T-helper 17 cell (primary cell): ENCODE measurements at regions not wholly inside any gene's neighbourhood (a gene's known extent, or its start where the extent isn't known, plus 50 kb on each side); places are given as distances from the start of the nearest gene placed in this dataset.
A peak's percentile ranks its signal among the peaks of the same experiment; 100 is the strongest.

Experiments used
- ATAC-seq: fragments of 150-1000 bp; cut with Tn5 transposase; 2 replicates; pipeline ENCODE4 v1.10.0; 2021; ENCODE audit warnings: mild to moderate bottlenecking, moderate library complexity
- DNase-seq, 3 donors: peaks; one replicate each; pipeline versions ENCODE4 v3.0.0 to v3.0.0-alpha.2; 2020 to 2021
- H3K9me3 ChIP-seq: one replicate; pipeline ENCODE4 v1.7.0; 2013; ENCODE audit warnings: low read length, mild to moderate bottlenecking; ENCODE audit not compliant: control insufficient read depth, poor library complexity, severe bottlenecking
- H3K27ac Mint-ChIP-seq: one replicate; pipeline ENCODE4 v1.8.0; 2022; ENCODE audit warnings: mild to moderate bottlenecking, moderate library complexity, mixed read lengths
- H3K27me3 Mint-ChIP-seq: one replicate; pipeline ENCODE4 v1.8.0; 2022; ENCODE audit warnings: mixed read lengths
- H3K36me3 Mint-ChIP-seq: one replicate; pipeline ENCODE4 v1.8.0; 2022; ENCODE audit warnings: low read depth, mixed read lengths
- H3K4me1 Mint-ChIP-seq: one replicate; pipeline ENCODE4 v1.8.0; 2022; ENCODE audit warnings: mild to moderate bottlenecking, mixed read lengths
- H3K4me3 Mint-ChIP-seq: one replicate; pipeline ENCODE4 v1.8.0; 2022; ENCODE audit warnings: mild to moderate bottlenecking, moderate library complexity, mixed read lengths

- peaks cover 23% of the 10 kb centered on the region for H3K27me3 Mint-ChIP-seq
- H3K36me3 Mint-ChIP-seq, result peaks cover 7% of the 10 kb centered on the region
- DNase-seq (no peak), ATAC-seq (no peak)
- no peaks in the 10 kb centered on the region for H3K9me3 ChIP-seq
- peaks cover 12% of the 10 kb centered on the region for H3K4me1 Mint-ChIP-seq
- no peak overlapping the region for H3K27ac Mint-ChIP-seq
- no peak overlapping the region for H3K4me3 Mint-ChIP-seq
Measured at GRCh38 chr1:108047085-108047484, 82.1 kb upstream of the VAV3 start.

- no peak for ATAC-seq
- DNase-seq, result no peak
- no peak overlapping the region for H3K4me3 Mint-ChIP-seq
- peaks cover 17% of the 10 kb centered on the region for H3K4me1 Mint-ChIP-seq
- H3K27me3 Mint-ChIP-seq, result peaks cover 23% of the 10 kb centered on the region
- H3K27ac Mint-ChIP-seq, result no peak overlapping the region
- H3K9me3 ChIP-seq, result no peaks in the 10 kb centered on the region
- H3K36me3 Mint-ChIP-seq, result peaks cover 7% of the 10 kb centered on the region
Measured at GRCh38 chr1:108046026-108046425, 81.0 kb upstream of the VAV3 start.

- no peak for DNase-seq
- H3K9me3 ChIP-seq, result no peaks in the 10 kb centered on the region
- H3K4me3 Mint-ChIP-seq, result no peak overlapping the region
- H3K27ac Mint-ChIP-seq, result no peak overlapping the region
- no peak for ATAC-seq
- peaks cover 17% of the 10 kb centered on the region for H3K4me1 Mint-ChIP-seq
- H3K27me3 Mint-ChIP-seq, result peaks cover 23% of the 10 kb centered on the region
- peaks cover 7% of the 10 kb centered on the region for H3K36me3 Mint-ChIP-seq
Measured at GRCh38 chr1:108045460-108045859, 80.5 kb upstream of the VAV3 start.

- Mint-ChIP-seq H3K4me3 (no peak overlapping the region), H3K27me3 (peaks cover 23% of the 10 kb centered on the region), H3K36me3 (peaks cover 7% of the 10 kb centered on the region), H3K27ac (no peak overlapping the region), H3K4me1 (peaks cover 8% of the 10 kb centered on the region)
- DNase-seq (no peak), ATAC-seq (no peak)
- no peaks in the 10 kb centered on the region for H3K9me3 ChIP-seq
Measured at GRCh38 chr1:108044318-108044717, 79.3 kb upstream of the VAV3 start.

- Mint-ChIP-seq H3K4me1 (peaks cover 8% of the 10 kb centered on the region), H3K4me3 (no peak overlapping the region), H3K27me3 (peaks cover 27% of the 10 kb centered on the region), H3K27ac (no peak overlapping the region), H3K36me3 (peaks cover 7% of the 10 kb centered on the region)
- H3K9me3 ChIP-seq, result no peaks in the 10 kb centered on the region
- DNase-seq, result no peak
- ATAC-seq, result peak; percentile 35
Measured at GRCh38 chr1:108043707-108044106, 78.7 kb upstream of the VAV3 start.

- Mint-ChIP-seq H3K27ac (no peak overlapping the region), H3K36me3 (peaks cover 7% of the 10 kb centered on the region), H3K4me1 (peaks cover 8% of the 10 kb centered on the region), H3K27me3 (peaks cover 23% of the 10 kb centered on the region), H3K4me3 (no peak overlapping the region)
- ATAC-seq (no peak), DNase-seq (no peak)
- no peaks in the 10 kb centered on the region for H3K9me3 ChIP-seq
Measured at GRCh38 chr1:108042610-108043009, 77.6 kb upstream of the VAV3 start.

GRCh38 chr1:108041360-108042142, 76.6 kb upstream of the VAV3 start:
- H3K9me3 ChIP-seq, result no peaks in the 10 kb centered on the region
- Mint-ChIP-seq H3K4me1 (peaks cover 8% of the 10 kb centered on the region), H3K27me3 (peaks cover 16% of the 10 kb centered on the region), H3K36me3 (peaks cover 4% of the 10 kb centered on the region), H3K4me3 (no peak overlapping the region), H3K27ac (no peak overlapping the region)
- DNase-seq, result no peak
- ATAC-seq, result no peak

GRCh38 chr1:108038653-108039236, 73.8 kb upstream of the VAV3 start:
- peaks cover 6% of the 10 kb centered on the region for H3K4me1 Mint-ChIP-seq
- peaks cover 4% of the 10 kb centered on the region for H3K27me3 Mint-ChIP-seq
- peaks cover 2% of the 10 kb centered on the region for H3K36me3 Mint-ChIP-seq
- H3K4me3 Mint-ChIP-seq, result no peak overlapping the region
- DNase-seq (no peak), ATAC-seq (no peak)
- H3K27ac Mint-ChIP-seq, result no peak overlapping the region
- no peaks in the 10 kb centered on the region for H3K9me3 ChIP-seq

GRCh38 chr1:108036796-108037562, 72.0 kb upstream of the VAV3 start:
- no peak overlapping the region for H3K27ac Mint-ChIP-seq
- no peaks in the 10 kb centered on the region for H3K36me3 Mint-ChIP-seq
- no peak overlapping the region for H3K4me3 Mint-ChIP-seq
- DNase-seq (no peak), ATAC-seq (no peak)
- H3K9me3 ChIP-seq, result no peaks in the 10 kb centered on the region
- peaks cover 6% of the 10 kb centered on the region for H3K4me1 Mint-ChIP-seq
- H3K27me3 Mint-ChIP-seq, result peaks cover 4% of the 10 kb centered on the region

- no peak for DNase-seq
- Mint-ChIP-seq H3K36me3 (peaks cover 3% of the 10 kb centered on the region), H3K4me1 (no peaks in the 10 kb centered on the region), H3K27ac (no peak overlapping the region), H3K4me3 (no peak overlapping the region), H3K27me3 (peaks cover 4% of the 10 kb centered on the region)
- ATAC-seq, result no peak
- H3K9me3 ChIP-seq, result no peaks in the 10 kb centered on the region
Measured at GRCh38 chr1:108034396-108034795, 69.4 kb upstream of the VAV3 start.

- peaks cover 2% of the 10 kb centered on the region for H3K4me1 Mint-ChIP-seq
- no peaks in the 10 kb centered on the region for H3K9me3 ChIP-seq
- no peak overlapping the region for H3K27ac Mint-ChIP-seq
- H3K36me3 Mint-ChIP-seq, result peaks cover 3% of the 10 kb centered on the region
- ATAC-seq, result no peak
- H3K27me3 Mint-ChIP-seq, result no peaks in the 10 kb centered on the region
- H3K4me3 Mint-ChIP-seq, result no peak overlapping the region
- no peak for DNase-seq
Measured at GRCh38 chr1:108033550-108033951, 68.6 kb upstream of the VAV3 start.

GRCh38 chr1:108028841-108029388, 63.9 kb upstream of the VAV3 start:
- ATAC-seq, result no peak
- H3K27me3 Mint-ChIP-seq, result no peaks in the 10 kb centered on the region
- H3K36me3 Mint-ChIP-seq, result peaks cover 3% of the 10 kb centered on the region
- H3K4me1 Mint-ChIP-seq, result peaks cover 2% of the 10 kb centered on the region
- H3K9me3 ChIP-seq, result peaks cover 2% of the 10 kb centered on the region
- no peak overlapping the region for H3K27ac Mint-ChIP-seq
- DNase-seq, result no peak
- no peak overlapping the region for H3K4me3 Mint-ChIP-seq

- peaks cover 2% of the 10 kb centered on the region for H3K9me3 ChIP-seq
- H3K27me3 Mint-ChIP-seq, result no peaks in the 10 kb centered on the region
- no peak for DNase-seq
- H3K4me3 Mint-ChIP-seq, result no peak overlapping the region
- peaks cover 3% of the 10 kb centered on the region for H3K36me3 Mint-ChIP-seq
- peaks cover 2% of the 10 kb centered on the region for H3K4me1 Mint-ChIP-seq
- ATAC-seq, result no peak
- no peak overlapping the region for H3K27ac Mint-ChIP-seq
Measured at GRCh38 chr1:108027389-108027788, 62.4 kb upstream of the VAV3 start.
